HFF-Myc (cell line): ENCODE measurements at regions not wholly inside any gene's neighbourhood (a gene's known extent, or its start where the extent isn't known, plus 50 kb on each side); places are given as distances from the start of the nearest gene placed in this dataset.
A peak's percentile ranks its signal among the peaks of the same experiment; 100 is the strongest.

Experiments used
- DNase-seq: peaks from one replicate; pipeline ENCODE4 v3.0.0-alpha.2; 2011; ENCODE audit warnings: low read depth; ENCODE audit errors: extremely low read depth
- H3K4me3 ChIP-seq: replicated peaks from 2 replicates; pipeline ENCODE4 v1.5.1; 2011; ENCODE audit warnings: low read depth, mild to moderate bottlenecking, control low read depth, low read length
- CTCF ChIP-seq: IDR thresholded peaks from 2 replicates; pipeline ENCODE4 v1.5.1; 2012; ENCODE audit warnings: mild to moderate bottlenecking, low read depth, low read length, control low read depth; ENCODE audit errors: missing control alignments

- no peak overlapping the region for H3K4me3 ChIP-seq
- TF ChIP-seq CTCF = no peak
- no peak for DNase-seq
These were observed 68.3 kb upstream of the GJB5 start for GRCh38 chr1:34686531-34686930.

GRCh38 chr1:34688006-34688741 lies 66.7 kb upstream of the GJB5 start:
- no peak overlapping the region for H3K4me3 ChIP-seq
- no peak for TF ChIP-seq CTCF
- DNase-seq = no peak

GRCh38 chr1:34690269-34690668 lies 64.6 kb upstream of the GJB5 start:
- no peak for TF ChIP-seq CTCF
- H3K4me3 ChIP-seq = no peak overlapping the region
- no peak for DNase-seq

- TF ChIP-seq CTCF = no peak
- no peak overlapping the region for H3K4me3 ChIP-seq
- DNase-seq = no peak
These were observed 61.8 kb upstream of the GJB5 start for GRCh38 chr1:34693081-34693480.

- DNase-seq = no peak
- no peak overlapping the region for H3K4me3 ChIP-seq
- no peak for TF ChIP-seq CTCF
These were observed 60.5 kb upstream of the GJB5 start for GRCh38 chr1:34694383-34694782.

- no peak for DNase-seq
- no peak for TF ChIP-seq CTCF
- H3K4me3 ChIP-seq = no peak overlapping the region
These were observed 59.3 kb upstream of the GJB5 start for GRCh38 chr1:34695580-34695979.

- no peak overlapping the region for H3K4me3 ChIP-seq
- DNase-seq = peak; percentile 17
- peak; percentile 24 for TF ChIP-seq CTCF
These were observed 58.6 kb upstream of the GJB5 start for GRCh38 chr1:34696230-34696629.
